Iris pigment epithelial cell (primary cell): ENCODE measurements at regions not wholly inside any gene's neighbourhood (a gene's known extent, or its start where the extent isn't known, plus 50 kb on each side); places are given as distances from the start of the nearest gene placed in this dataset.

Experiments used
- DNase-seq: peaks from one replicate; pipeline ENCODE4 v3.0.0-alpha.2; 2011; ENCODE audit warnings: low read depth

DNA sequence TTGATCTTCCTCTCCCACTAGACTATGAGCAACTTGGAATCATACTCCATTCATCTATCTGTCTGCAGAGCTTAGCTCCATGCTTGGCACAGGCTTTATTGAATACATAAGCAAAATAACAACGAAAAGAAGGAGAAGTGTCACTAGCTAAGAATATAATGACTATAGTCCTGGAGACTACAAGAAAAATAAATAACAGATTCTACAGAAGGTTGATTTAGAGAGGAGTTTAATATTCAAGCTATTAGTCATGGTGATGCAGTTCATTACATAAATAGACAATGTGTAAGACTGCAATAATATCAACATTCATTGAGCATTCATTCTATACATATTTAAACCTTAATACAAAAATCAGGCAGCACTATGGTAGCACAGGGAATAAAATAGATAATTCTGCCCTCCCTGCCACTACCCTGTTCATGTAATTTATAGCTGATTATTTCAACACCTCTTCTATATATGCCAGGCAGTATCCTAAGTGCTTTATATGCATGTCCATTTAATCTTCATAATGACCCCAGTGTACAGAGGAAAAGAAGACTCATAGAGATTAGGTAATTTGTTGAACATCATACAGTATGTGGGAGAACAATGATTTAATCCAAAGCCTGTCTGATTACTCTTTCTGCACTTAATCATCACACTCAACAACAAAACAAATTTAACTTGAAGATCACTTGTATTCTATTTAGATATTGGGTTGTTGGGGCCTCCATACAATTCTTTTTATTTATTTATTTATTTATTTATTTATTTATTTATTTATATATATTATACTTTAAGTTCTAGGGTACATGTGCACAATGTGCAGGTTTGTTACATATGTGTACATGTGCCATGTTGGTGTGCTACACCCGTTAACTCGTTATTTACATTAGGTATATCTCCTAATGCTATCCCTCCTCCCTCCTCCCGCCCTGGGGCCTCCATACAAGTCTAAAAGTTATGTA lies 165.3 kb downstream of the RNF152 start:
- peak; percentile 60 for DNase-seq

DNA sequence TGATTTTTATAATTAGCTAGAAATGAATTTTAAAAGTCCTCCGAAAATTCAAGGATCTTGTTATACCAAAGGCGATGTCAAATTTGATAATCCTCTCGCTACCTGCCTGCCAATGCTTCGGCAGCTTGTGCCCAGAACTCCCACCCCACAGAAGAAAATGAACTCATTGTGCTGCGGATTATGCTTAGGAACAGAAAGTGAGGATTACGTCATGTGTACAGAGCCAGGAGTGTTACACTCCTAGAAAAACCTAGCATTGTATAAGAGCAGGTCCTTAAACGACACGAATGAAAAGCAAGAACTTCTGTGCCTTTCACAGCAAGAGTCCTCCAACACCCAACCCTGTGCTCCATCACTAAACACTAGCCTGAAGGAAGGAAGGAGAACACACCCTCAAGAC lies 168.3 kb downstream of the RNF152 start:
- DNase-seq = no peak

DNA sequence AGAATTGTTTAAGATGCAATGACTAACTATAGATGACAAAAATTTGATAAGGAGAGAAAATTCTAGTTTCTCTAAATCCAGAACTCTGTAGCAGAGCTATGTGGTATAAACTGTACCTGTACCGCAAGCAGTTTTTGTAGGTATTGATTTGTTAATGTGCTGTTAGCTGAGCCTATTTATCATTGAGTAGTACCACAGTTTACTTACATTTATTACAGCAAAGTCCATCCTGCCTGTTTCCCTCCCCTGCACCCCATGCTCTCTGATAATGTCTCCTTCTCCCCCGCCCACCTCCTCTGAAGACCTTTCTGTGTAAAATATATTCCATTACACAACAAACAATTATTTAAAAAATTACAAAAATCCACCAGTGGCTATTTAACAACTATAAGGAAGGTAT lies 170.6 kb downstream of the RNF152 start:
- DNase-seq = no peak

DNA sequence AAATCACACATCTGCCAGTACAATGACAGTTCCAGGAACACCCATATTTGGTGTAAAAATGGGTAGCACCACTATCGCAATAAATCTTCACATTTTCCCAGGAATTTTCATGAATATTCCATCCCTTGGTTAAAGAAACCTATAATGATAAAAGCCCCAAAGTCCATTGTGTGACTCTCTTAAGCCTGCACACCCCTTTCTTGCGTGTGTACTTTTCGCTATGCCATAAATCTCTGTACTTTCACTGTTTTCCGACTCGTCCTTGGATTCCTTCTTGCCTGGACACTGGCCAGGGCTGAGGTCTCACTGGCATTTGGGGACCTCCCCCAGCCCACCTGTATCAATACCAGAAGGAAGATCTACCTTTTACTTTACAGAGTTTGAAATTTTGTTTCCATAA lies 172.3 kb downstream of the RNF152 start:
- DNase-seq = no peak

DNA sequence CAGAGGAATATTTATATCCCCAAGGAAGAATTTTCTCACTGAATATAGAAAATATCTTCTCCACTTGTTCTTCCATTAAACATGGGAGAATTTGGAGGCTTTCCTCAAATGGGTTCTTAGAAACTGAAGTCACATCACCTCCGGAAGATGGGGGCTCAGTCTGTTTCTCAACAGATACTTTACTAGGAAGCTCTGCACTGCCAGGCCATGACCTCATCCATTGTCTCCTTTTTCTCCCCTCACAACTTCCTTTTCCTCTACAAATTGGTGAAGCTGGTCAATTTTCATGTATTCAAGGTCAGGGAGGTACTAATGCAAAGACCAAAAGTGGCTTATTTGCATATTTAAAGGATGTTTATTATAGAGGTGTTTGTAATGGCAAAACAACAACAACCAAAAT lies 173.1 kb downstream of the RNF152 start:
- no peak for DNase-seq

DNA sequence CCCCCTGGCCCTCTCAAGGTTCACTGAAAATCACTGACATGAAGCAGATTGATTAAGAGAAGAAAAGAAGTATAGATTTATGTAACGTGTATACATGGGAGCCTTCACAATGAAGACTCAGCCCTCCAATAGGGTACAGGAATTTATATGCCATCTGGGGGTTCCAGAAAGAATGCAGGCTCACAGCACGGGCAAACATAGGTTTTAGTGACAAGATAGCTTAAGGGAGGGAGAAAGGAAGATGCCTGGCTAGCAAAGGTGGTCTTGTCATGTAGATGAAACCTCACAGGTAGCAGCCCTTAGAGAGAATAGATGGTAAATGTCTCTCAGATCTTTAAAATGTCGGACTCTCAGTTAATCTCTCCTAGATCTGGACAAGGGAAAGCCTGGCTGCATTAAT lies 173.9 kb downstream of the RNF152 start:
- DNase-seq = no peak

DNA sequence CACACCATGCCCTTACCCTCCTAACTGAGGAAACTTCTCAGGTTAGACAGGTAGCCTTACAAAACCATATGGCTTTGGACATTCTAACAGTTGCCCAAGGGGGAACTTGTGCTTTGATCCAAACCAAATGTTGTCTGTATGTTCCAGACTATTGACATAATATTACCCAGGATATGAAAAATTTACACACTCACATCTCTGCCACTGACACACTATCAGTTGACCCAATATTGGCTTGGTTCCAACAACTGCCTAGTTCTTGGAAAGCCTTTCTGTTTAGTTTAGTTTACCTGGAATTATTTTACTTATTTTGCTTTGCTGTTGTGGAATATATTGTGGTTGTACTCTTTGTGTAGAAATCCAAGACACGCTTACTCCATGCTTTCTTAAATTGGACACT lies 178.4 kb downstream of the RNF152 start:
- no peak for DNase-seq

DNA sequence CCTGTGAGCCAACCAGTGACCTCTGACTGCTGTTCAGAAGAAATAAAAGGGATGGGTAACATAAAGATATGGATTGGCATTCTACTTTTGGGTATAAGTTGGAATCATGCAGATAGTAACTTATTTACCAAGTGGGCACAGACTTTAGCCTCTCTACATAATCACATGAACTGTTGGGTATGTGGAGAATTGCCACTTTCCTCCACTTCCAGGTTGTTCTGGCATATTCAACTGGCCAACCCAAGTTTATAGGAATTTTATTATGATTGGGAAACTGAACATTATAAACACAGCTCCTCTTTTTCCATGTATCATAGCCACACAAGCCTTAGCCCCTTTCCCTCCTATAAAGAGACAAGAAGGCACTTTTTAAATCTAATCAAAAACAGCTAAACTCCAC lies 179.3 kb downstream of the RNF152 start:
- no peak for DNase-seq

DNA sequence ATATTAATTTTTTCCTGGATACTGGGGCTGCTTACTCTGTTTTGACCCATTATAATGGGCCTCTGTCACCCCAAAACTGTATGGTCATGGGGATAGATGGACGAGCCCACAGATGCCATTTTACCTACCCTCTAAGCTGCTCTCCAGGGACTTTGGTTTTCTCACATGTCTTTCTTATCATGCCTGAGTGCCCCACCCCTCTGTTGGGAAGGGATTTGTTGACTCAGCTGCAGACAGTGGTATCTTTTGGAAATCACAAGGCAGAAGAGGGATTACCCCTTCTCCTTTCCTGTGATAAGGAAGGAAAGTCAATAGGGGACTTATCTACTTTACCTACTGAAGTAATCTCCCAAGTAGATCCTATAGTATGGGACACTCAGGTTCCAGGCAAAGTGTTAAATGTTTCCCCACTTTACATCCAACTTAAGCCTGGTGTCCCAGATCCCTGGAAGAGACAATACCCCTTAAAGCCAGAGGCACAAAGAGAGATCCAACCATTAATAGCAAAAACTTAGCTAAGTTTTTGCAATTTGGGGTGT lies 182.7 kb downstream of the RNF152 start:
- DNase-seq = no peak

DNA sequence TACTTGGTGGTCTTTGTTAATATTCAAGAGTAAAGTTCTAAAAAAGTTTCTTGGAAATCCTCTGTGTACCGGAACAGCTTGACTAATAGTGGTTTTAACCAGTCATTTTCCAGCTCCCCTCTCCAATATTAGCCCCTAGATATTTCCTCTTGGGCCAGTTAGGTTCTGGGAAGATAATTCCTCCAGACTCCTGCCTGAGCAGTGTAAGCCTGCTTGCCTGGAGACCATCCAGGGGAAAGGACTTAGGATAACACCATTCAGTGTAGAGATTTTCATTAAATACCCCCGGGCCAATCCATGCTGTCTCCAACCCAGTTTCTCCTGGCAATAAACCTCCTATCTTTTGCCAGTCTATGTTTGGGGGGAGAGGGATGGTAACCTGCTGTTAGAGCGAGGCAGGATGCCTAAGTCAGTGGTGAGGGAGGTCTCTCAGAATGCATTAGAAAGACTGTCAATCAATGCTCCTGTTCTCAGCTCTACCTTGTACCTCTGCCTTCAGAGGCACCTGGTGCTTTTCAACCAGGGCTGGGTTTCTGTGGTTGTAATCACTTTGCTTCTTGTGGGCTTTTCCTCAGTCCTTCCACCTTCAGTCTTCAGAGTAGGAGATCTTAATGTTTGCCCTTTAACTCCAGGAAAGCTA lies 186.4 kb downstream of the RNF152 start:
- DNase-seq = no peak

DNA sequence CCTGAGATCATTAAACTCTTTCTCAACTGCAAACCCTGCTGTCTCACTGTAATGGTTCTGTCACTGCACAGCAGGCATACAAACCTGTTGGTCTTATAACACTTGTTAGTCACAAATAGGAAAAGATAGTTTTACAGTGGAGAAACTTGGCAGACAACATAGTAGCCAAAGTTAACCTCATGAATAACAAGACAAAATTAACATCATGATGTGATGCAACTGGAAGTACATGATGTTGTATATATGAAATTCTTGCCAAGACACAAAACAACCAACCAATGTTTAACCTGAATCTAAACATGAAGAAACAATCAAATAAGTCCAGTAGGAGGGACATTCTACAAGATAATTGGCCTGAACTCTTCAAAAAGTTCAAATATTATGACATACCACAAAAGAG lies 189.3 kb downstream of the RNF152 start:
- DNase-seq = peak; percentile 95

DNA sequence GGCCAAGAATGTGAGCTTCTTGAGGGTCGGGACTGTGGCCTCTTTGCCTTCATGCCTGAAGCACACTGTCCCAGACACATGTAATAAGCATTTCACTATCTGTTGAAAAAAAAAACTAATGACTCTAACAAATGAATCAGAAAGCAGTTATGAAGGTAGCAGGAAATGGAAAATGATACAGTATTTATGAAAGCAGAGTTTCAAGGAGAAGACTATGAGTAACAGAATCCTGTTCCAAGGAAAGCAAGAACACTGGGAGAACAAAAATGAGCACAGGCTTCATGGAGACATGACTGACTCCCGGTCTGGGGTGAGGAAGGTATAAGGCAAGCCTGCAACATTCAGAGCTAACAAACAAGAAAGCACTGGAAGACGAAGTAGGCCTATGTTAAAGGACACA lies 190.8 kb downstream of the RNF152 start:
- DNase-seq = peak; percentile 73

DNA sequence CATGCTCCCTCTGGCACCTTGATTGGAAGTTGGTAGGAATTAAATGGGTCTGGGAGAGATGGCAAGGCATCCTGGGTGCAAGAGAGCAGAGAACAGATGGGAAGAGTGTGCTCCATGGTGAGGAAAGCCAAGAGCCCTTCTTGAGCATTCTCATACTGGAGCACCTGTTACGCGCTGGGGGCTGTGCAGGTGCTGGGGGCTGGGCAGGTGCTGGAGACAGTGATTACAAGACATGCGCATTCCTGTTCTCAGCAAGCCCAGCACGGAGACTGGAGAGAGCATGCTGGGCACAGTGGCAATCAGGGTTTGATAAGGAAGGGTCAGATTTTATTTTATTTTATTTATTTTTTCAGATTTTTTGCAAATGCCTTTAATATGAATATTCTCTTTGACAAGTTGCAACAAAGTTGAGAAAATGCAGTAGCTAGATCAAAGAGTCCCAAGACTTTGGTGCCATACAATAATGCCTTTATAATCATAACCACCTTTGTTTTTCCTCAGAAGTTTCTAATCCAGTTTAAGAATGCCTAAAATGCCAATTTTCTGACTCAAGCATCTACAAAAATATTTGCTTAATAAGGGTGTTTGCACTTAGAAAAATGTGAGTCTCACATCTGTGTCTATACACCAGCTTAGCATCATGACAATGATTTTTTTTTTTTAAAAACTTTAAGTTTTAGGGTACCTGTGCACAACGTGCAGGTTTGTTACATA lies 193.3 kb downstream of the RNF152 start:
- no peak for DNase-seq

DNA sequence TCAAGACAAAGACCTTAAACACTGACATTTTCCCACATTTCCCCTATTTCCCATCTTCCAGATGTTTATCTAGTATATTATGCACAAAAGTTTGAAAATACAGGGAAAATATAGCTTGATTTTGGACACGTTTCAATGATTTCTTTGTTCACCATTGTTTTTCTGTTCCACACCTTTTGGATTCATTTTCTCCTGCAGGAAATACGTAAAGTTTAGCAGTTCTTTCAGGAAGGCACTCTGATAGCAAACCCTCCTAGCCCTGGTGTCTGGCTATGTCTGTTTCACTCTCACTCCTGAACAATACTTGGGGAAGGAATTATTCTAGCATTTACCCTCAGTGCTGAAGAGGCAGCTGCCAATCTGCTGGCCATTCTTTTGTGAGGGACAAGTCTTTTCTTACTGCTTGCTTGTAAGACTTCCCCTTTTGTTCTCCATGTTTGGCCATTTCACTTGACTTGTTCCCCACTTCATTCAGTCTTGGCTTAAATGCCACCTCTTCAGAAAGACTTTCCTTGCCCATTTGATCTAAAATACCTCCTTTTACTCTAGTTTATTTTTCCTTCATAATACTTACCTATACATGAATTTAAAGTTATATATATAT lies 195.4 kb downstream of the RNF152 start:
- DNase-seq = no peak

DNA sequence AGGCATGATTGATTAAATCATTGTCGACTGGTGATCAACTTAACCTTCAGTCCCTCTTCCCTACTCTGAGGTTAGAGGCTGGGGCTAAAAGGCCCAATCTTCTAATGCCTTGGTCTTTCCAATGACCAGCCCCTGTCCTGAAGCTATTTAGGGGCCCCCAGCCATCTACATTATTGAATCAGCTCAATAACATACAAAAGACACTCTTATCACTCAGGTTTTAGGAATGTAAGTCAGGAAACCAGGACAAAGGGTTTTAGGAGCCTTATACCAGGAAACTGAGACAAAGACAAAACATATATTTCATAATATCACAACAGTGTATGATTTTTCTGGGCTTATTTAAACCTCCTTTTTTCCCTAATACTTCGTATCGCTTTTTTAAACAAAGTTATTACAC lies 198.6 kb downstream of the RNF152 start:
- no peak for DNase-seq

DNA sequence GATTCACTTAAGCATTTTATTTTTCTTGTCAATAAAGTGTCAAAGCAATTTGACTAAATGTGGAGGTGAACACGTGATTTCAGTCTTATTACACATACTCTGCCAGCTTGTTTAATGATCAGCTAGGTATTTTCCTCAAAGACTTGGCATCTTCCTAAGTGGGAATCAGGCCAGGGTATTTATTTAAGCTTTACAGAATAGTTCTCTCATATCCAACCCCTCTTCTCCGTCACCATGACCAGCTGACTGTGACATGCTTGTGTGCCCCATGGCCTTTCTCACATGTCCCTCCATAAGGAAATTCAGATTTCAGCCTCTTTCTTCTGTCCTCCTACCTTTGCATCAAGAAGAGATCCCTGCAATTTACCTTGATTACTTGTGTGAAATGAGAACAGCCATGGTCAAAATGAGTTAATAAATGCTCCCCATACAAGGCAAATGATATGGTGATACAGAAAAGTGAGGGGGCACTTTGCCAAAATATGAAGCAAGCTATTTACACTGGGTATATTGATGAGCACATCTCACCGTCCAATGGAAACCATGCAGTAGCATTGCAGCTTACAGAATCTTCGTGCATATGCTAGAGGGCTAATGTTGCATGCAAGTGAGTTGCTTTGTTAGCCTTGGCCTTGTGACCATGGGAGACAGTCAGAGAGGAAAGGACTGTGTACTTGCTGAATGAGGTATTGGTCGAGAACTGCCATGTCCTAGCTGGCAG lies 202.2 kb downstream of the RNF152 start:
- DNase-seq = no peak

DNA sequence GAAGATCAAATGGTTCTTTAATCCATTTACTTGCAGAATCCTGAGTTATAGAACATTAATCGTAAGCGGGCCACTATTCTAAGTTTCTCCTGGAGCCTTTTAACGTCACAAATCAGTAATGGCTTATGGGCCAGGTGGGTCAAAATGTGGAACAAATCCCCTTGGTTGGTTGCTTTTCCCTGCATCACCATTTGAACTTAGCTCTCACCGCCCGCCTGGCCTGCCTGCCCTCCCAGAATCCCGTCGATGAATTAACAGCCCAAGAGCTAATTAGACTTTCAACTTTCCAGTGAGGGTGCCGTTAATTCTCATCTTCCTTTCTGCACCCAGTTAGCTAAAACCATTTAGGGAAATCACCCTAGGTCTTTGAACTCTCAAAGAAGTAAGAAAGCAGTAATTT lies 205.5 kb downstream of the RNF152 start:
- no peak for DNase-seq

DNA sequence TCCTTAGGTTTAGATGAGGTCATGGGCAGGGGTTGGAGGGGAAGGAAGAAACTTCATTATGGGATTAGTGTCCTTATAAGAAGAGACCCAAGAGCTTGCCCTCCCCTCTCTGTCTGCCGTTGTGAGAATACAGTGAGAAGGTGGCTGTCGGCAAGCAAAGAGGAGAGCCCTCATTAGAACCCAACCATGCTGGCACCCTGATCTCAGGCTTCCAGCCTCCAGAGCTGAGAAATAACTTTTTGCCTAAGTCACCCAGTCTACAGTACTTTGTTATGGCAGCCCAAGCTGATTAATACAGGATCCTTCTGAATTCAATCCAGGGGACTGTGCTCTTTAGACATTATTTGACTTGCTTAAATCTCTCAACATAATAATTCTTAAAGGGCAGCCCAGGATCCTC lies 209.0 kb downstream of the RNF152 start:
- no peak for DNase-seq

DNA sequence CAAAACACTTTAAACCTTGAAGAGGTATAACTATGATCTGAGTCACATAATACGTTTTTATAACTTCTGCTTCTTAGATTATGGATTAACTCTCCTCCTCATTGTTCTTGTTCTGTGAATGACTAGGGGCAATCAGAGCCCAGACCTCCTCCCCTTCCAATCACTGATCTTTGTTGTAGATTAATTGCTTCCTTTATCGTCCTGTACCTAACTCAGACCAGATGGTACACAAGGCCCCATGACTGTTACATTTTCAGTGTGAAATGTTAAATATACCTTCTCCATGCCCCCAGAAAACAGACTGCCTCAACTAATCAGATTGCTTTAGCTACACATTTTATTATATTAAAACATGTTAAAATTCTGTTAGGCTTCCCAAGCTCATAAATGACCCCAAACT lies 211.7 kb downstream of the RNF152 start:
- DNase-seq = no peak

DNA sequence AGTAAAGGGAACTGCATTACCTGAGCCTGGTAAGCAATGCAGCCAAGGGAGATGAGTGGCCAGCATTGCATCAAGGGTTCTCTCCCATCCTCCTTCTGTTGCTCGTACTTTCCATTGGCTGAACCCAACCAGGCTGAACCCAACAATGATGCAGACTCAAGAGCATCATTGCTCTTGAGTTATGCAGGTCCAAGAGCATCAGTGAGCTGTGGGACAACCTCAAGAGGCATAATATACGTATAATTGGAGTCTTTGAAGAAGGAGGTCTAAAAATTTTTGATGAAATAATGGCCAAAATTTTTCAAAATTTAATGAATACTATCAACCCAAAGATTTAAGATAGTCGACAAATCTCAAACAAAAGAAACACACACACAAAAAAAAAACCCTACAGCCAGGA lies 213.0 kb downstream of the RNF152 start:
- DNase-seq = peak; percentile 3

DNA sequence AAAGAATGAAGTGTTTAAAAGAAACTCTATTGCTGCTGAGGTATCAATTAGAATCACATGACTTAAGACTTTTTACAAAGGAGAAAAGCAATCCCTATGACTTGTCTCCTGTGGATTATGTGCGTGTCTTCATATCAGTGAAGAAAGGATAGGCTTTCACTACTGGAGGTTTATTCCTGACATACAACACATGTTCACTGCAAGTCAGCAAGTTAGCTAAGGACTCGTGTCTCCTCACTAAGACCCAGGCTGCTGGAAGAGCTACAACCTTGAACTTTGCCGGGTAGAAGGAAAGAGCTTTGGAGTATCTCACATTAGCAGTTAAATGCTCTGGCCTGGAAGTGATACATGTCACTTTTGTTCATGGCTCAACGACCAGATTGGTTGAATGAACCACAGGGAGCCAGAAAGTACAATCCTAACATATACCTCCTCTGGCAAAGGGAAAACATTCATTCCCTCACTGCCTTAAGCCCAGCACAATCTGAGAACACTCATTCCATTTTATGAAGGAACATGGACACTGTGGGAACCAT lies 215.3 kb downstream of the RNF152 start:
- DNase-seq = no peak
